ENCODE measurements at regions not wholly inside any gene's neighbourhood (a gene's known extent, or its start where the extent isn't known, plus 50 kb on each side); places are given as distances from the start of the nearest gene placed in this dataset.

GRCh38 chr13:104404325-104404724, 1338.1 kb upstream of the SLC10A2 start:
- intact Hi-C loops (cut with DNase I; ENCODE audit: low total_unique reads) = no loop called here
- no peak for DNase-seq
- Histone ChIP-seq H3K36me3 (ENCODE audit: low read depth, missing control alignments) (no peaks in the 10 kb centered on the region), H3K9me3 (no peaks in the 10 kb centered on the region), H3K4me3 (no peak overlapping the region), H3K27ac (no peak overlapping the region), H3K27me3 (no peaks in the 10 kb centered on the region), H3K4me1 (no peaks in the 10 kb centered on the region)
- 51 to 60% methylated on average over 2 of the region's 2 CpGs for WGBS, 2 donors
- TF ChIP-seq POLR2A (IDR thresholded peaks at IDR 0.05) = no peak
- TF ChIP-seq CTCF (IDR thresholded peaks at IDR 0.05) = no peak

DNA sequence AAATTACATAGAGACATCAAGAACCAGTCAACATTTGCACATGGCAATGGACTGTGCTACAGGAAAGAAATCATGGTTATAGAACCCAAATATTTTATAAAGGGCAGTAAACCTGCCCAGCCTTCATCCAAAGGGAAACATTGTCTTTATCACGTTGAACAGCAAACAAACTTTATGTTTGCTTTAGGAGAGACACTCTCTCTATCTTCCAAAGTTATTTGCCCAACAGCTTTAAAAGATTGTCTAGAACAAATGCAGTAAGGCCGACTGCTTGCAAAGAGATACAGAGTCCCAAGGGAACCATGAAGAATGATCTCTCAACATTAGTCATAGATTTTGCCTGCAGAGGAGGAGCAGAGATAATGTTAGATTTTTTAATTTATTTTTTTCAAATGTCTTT, 1323.5 kb upstream of the SLC10A2 start:
- Histone ChIP-seq H3K36me3 (ENCODE audit: low read depth, missing control alignments) (no peaks in the 10 kb centered on the region), H3K4me3 (no peak overlapping the region), H3K27ac (no peak overlapping the region), H3K27me3 (no peaks in the 10 kb centered on the region), H3K4me1 (no peaks in the 10 kb centered on the region), H3K9me3 (no peaks in the 10 kb centered on the region)
- TF ChIP-seq POLR2A (IDR thresholded peaks at IDR 0.05) (no peak), CTCF (IDR thresholded peaks at IDR 0.05) (no peak)
- intact Hi-C loops (cut with DNase I; ENCODE audit: low total_unique reads) = no loop called here
- WGBS, 2 donors = 37 to 46% methylated on average over 2 of the region's 2 CpGs
- no peak for DNase-seq

DNA sequence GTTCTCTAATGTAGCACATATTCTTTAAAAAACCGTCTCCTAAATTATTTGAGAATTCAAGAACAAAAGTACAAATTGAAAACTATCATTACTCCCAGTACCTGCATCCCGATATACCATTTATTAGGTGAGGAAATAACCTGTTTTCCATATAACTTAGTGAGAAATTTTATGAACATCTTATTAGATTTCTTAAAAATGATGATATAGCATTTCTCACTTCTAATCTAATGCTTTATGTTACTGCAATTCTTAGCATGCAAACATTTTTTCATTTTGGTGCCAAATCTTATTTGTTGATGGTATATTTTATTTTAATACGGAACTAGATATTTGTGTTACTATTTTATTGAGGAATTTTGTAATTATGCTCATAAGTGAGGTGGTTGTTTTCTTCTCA, 1321.3 kb upstream of the SLC10A2 start:
- Histone ChIP-seq H3K36me3 (ENCODE audit: low read depth, missing control alignments) (no peaks in the 10 kb centered on the region), H3K4me1 (no peaks in the 10 kb centered on the region), H3K9me3 (no peaks in the 10 kb centered on the region), H3K4me3 (no peak overlapping the region), H3K27me3 (no peaks in the 10 kb centered on the region), H3K27ac (no peak overlapping the region)
- DNase-seq = no peak
- TF ChIP-seq CTCF (IDR thresholded peaks at IDR 0.05) (no peak), POLR2A (IDR thresholded peaks at IDR 0.05) (no peak)
- intact Hi-C loops (cut with DNase I; ENCODE audit: low total_unique reads) = no loop called here
- WGBS, 2 donors = 70 to 97% methylated on average over 3 of the region's 3 CpGs

- WGBS, 2 donors = 70 to 83% methylated on average over 2 of the region's 2 CpGs
- no peaks in the 10 kb centered on the region for H3K9me3 ChIP-seq
- TF ChIP-seq POLR2A (IDR thresholded peaks at IDR 0.05) (no peak), CTCF (IDR thresholded peaks at IDR 0.05) (no peak)
Observed at GRCh38 chr13:104385404-104385803, 1319.2 kb upstream of the SLC10A2 start.

DNA sequence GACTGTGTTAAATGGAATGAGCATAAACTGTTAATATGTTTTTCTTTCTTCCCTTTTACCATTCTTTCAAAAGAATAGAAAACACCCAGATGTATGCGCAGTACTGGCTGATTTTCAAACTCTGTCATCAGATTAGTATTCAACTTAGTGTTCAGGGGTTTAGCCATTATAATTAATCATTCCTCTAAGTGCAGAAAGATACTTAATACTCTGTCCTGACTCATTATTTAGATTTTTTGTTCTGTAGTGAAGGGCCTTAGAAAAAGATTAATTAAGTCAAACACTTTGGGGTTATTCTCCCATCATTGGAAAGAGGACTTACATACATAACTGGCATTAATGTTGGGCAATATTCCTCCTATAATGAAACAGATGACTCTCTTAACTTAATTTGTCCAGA, 1316.7 kb upstream of the SLC10A2 start:
- intact Hi-C loops (cut with DNase I; ENCODE audit: low total_unique reads) = no loop called here
- Histone ChIP-seq H3K4me3 (no peak overlapping the region), H3K4me1 (no peaks in the 10 kb centered on the region), H3K36me3 (ENCODE audit: low read depth, missing control alignments) (no peaks in the 10 kb centered on the region), H3K9me3 (no peaks in the 10 kb centered on the region), H3K27ac (no peak overlapping the region), H3K27me3 (no peaks in the 10 kb centered on the region)
- whole genome bisulfite sequencing, 2 donors = 75 to 82% methylated on average over 1 of the region's 1 CpG
- DNase-seq = no peak
- TF ChIP-seq CTCF (IDR thresholded peaks at IDR 0.05) (no peak), POLR2A (IDR thresholded peaks at IDR 0.05) (no peak)

More at GRCh38 chr13:104385404-104385803, 1319.2 kb upstream of the SLC10A2 start:
- Histone ChIP-seq H3K27ac (no peak overlapping the region), H3K27me3 (no peaks in the 10 kb centered on the region), H3K4me1 (no peaks in the 10 kb centered on the region), H3K4me3 (no peak overlapping the region), H3K36me3 (ENCODE audit: low read depth, missing control alignments) (no peaks in the 10 kb centered on the region)
- no peak for DNase-seq
- intact Hi-C loops (cut with DNase I; ENCODE audit: low total_unique reads) = no loop called here
